ENCODE measurements at regions not wholly inside any gene's neighbourhood (a gene's known extent, or its start where the extent isn't known, plus 50 kb on each side); places are given as distances from the start of the nearest gene placed in this dataset.
"Not testable (repeated sequence)": the region's sequence is repeated elsewhere in the genome, so short reads cannot be mapped to it uniquely, and the experiment has no call there.

DNA sequence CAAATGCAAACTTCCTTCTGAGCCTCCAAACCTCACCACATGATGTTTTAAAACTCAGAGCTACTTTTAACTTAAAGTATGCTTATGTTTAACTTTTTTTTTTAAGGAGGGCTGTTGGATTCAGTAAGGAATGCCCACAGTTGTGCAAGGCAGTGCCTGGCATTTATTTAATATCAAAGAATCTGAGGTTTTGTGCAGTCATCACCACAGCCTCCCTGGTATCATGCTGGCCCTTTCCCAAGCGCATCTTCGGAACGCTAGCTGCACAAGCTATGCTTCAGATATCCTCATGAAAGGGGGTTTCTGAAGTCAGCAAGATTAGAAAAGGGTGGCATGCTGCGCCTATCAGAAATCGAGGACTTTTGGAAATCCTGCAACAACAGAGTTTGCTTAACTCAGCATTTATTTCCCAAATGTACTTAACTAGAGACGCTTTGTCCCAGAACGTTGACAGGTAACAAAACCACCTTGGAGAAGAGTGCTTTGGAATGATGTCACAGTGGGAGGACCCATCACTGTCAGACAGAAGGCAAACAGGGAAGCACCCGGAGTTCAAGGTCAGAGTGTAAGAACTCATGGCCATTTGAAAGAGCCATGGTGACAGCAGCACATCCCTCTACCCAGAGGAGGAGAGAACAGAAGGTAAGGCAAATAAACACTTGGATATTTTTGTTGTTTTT lies 120.2 kb upstream of the IGF1R start:
- DNase-seq: no peak

DNA sequence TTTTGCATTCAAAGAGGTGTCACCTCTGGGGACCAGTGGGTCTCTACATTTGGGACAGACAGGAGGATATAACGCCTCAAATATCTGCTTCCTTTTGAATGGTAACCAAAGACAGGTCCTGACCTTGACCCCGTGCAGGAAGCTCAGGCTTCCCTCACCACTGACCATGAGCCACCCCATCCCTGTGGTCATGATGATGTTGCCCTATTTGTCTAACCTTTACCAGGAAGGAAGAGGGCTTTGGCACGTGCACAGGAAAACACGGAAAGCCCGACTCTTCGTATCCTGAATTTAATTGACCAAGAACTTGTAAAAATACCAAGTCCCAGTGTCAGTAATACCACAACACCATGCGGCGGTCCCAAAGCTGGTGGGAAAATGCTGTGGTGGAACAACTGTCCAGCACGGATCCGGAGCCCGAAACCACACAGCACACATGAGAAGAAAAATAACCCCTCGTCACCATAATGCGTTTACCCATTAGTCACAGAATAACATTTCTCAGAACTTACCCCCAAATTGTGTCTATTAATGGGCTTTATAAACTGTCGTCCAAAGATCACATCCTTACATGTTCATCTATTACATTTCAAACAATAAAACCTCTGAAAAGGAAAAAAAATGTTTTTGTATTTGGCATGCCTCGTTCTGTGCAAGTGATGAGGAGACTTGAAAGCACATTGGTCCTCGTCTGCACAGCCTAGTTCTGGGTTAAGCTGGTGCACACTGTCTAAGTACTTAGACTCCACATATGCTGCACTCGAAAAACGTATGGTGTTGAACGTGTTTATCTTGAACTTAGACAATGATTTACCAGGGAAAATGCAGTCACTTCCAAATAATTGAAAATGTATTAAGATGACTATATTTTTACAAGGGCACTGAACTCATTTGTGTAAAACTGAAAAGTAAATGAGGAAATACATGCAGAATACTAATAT lies 118.9 kb upstream of the IGF1R start:
- no peak for DNase-seq

DNA sequence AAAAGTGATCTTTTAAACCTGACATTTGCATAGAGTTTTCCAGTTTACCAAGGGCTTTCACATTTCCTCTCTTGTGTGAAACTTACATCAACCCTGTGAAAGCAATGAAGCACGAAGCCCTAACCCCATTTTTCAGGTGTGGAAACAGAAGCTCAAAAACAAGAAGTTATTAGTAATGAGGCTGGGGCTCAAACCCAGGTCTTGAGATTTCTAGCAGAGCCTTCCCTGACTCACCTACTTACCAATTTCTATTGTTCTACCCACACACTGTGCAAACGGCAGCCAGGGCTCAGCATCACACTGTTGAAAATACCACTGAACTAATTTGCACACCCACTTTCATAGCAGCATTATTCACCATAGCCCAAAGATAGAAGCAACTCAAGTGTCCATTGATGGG lies 117.8 kb upstream of the IGF1R start:
- DNase-seq: no peak

DNA sequence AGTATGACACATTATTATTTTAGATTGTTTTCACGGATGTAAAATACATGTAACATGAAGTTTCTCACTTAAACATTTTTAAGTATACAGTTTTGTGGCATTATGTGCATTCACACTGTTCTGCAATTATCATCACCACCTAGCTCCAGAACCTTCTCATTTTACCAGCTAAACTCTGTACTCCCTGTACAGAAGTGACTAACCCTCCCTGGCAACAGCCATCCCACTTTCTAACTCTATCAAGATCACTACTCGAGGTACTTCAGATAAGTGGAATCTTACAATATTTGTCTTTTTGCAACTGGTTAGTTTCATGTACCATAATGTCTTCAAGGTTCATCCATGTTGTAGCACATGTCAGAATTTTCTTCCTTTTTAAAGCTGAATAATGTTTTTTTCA lies 116.3 kb upstream of the IGF1R start:
- DNase-seq: no peak

DNA sequence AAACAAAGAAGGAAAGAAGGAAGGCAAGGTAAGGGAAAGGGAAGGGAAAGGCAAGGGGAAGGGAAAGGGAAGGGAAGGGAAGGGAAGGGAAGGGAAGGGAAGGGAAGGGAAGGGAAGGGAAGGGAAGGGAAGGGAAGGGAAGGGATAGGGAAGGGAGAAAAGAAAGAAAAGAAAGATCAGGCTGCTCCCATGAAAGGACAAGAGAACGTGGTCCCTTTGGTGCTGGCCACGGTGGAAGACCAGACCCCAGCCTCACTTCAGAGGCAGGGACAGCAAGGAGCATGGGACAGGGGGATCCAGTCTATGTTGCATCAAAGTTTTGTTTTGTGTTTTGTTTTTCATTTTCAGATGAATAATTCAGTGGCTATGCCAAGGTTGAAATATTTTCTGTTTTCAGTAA lies 111.4 kb upstream of the IGF1R start:
- no peak for DNase-seq

DNA sequence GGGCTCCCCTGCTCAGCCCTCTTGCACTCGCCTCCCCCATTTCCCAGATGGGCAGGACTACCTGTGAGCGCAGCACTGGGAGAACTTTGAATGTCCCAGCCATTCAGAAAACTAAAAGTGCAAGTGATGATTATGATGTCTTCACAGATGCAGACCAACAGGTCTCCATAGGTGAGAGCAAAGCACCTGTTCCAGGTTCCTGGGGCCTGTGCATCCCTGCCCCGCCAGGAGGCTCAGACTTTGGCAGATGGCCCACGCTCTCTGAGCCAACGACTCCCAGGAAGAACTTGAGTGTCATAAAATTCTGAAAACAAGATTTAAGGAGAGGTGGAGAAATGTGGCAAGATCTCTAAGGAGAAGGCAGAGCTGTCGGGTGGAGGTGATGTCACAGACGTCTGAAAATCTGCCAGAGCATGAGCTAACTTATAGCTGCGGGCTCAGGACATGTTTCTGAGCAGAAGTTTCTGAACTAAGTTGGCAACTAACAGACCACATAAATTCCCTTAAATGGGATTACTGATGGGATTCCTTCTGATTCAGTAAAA lies 110.8 kb upstream of the IGF1R start:
- no peak for DNase-seq

DNA sequence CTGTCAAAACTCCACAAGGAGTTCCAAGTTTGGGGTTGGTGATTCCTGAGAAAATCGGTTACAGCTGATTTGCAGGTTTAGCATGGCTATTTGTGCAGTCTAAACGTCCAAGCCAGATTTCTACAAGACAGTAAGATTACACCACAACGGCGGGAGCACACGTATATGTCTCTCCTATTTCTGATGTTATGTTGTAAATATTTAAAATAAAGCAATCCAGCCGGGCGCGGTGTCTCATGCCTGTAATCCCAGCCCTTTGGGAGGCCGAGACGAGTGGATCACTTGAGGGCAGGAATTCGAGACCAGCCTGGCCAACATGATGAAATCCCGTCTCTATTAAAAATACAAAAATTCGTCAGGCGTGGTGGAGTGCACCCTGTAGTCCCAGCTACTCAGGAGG lies 106.8 kb upstream of the IGF1R start:
- DNase-seq: no peak

DNA sequence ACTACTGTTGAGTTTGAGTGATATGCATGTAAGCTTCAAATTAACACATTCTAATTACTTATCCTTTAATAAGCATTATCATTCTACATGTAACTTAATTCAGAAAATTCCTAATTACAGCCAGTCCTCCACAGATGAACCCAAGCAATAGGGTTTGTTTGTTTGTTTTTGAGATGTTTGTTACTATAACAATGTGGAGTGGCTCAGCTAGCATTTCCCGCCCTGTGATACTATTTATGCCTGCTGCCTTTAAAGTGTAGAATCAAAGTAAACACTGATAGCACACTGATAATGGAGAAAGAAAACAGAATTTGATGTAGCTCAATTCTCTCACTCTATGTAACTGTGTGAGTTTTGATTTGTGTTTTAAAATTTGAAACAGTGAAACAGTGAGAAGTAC lies 105.1 kb upstream of the IGF1R start:
- DNase-seq: no peak

DNA sequence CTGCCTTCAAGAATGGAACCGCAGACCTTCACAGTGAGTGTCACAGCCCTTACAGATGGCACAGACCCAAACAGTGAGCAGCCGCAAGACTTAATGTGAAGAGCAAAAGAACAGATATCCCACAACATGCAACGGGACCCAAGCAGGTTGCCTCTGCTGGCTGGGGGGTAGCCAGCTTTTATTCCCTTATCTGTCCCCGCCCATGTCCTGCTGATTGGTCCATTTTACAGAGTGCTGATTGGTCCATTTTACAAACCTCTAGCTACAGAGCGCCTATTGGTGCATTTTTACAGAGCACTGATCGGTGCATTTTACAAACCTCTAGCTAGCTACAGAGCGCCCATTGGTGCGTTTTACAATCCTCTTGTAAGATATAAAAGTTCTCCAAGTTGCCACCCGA lies 102.0 kb upstream of the IGF1R start:
- no peak for DNase-seq

DNA sequence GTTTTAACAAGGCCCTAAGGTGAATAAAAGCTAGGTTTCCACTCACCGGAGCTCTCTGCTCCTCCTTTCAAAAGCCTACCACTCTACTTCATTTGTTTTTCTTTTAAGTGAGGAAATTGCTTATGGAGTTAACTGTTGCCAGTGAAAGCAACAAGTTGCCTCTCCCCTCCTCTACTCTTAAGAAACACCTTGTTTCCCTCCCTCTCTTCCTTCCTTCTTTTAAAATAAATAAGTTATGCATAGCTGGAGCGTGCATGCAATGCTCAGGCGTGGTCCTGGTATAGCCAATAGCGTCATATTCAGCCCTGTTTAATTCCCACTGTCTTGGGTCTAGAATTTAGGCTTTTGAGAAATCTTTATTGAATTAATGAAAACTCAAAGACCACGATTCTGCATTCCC lies 101.1 kb upstream of the IGF1R start:
- DNase-seq: no peak

DNA sequence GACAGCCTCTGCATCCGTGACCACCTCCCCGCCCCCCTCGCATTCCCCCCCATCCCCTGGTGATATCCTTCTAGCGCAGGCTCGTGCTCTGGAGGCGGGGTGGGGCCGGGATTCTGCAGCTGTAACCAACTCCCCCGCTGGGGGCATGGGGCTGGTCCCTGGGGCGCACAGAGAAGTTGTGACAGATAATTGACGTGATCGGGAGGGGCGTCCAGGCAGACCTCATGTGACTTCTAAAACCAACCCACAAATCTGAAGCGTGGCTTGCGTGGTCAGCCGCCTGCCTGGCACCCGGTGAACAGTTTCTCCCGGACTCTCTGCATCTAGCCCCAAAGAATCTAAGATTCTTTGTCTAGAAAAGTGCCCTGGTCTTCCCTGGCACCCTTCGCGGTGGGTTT lies 100.6 kb upstream of the IGF1R start:
- peak; percentile 70 for DNase-seq

DNA sequence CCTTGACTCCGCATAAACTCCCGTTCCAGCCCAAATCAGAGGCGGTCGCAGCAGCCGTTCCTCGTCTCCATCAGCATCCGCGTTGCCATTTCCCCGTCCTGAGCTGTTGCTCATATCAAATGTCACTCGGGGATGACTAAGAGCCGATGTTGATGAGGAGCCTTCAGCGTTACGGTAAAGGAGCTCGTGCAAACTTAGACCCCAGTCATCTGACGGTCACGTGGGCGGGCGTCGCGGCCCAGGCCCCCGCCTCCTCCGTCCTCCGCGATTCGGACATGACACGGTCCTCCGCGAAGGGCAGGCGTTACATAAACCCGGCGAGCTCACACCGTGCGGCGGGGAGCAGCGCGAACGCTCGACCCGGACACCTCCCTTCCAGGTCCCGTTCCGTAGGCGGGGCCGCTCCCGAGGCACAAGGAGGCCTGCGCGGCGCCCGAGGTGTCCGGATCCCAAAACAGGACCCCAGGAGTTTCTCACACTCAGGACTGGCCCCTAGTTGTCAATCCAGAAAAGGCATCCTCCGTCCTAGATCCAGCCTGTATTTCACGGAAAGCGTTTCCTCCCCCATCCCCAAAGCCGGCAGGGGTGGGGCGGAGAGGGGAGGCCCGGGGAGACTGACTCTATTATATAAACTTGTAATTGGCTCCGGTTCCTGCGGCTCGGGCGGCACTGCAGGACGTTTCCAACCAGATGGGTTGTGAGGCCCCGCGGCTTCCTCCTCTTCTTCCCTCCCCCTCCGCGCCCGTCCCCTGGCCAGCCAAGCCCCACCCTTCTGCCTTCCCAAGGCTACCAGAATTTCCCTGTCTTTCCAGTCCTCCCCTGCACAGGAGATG lies 100.0 kb upstream of the IGF1R start:
- peak; percentile 92 for DNase-seq

DNA sequence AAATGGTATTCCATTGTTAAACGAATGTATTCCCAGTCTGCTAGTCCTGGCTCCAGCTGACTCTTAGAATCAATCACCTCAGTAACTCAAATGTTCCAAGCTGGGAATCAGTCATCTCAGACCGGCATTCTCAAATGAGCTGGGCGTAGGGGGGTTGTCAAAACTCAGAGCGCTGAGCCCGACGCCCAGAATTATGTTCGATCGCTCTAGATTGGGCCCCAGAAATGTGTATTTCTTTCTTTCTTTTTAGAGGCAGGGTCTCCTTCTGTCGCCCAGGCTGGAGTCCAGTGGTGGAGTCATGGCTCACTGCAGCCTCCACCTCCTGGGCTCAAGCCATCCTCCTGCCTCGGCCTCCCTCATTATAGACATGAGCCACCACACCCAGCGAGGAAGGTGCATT lies 99.3 kb upstream of the IGF1R start:
- DNase-seq: no peak

DNA sequence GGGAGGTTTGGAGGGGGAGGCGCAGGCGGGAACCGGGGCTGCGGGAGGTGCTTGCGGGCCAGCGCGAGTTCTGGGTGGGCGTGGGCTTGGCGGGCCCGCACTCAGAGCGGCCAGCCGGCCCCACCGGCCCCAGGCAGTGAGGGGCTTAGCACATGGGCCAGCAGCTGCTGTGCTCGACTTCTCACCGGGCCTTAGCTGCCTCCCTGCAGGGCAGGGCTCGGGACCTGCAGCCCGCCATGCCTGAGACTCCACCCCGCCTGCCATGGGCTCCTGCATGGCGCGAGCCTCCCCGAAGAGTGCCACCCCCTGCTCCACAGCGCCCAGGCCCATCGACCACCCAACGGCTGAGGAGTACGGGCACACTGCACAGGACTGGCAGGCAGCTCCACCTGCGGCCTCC lies 98.6 kb upstream of the IGF1R start:
- no peak for DNase-seq

DNA sequence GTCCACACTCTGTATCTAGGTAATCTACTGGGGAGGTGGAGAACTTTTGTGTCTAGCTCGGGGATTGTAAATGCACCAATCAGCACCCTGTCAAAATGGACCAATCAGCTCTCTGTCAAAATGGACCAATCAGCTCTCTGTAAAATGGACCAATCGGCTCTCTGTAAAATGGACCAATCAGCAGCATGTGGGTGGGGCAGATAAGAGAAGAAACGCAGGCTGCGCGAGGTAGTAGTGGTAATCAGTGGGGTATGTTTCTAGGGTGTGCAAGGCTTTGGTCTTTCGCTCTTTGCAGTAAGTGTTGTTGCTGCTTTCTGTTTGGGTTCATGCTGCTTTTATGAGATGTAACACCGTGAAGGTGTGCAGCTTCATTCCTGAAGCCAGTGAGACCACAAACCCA lies 98.0 kb upstream of the IGF1R start:
- DNase-seq: not testable (repeated sequence)

DNA sequence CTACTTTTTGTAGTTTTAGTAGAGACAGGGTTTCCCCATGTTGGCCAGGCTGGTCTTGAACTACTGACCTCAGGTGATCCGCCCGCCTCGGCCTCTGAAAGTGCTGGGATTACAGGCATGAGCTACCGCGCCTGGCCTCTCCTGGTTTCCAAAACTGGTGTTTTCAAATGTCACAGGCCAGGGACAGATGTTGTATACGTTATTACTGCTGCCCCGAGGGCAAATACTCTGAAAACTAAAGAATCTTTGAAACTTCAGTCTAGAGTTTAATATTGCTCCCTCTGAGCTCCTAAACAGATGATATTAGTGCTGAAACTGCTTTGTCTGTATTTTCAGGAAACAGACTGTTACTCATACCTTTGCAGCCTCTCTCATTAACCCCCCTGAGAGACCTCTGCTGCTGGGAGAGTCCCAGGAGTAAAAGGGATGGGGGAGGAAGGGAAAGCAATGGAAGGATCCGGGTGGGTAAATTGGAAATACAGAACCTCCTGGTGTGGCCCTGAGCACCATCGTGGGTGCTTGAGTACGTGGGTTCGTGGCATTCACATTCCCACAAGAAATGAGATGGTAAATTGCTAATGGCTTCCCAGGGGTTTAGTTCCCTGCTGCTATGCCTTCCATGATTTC lies 96.3 kb upstream of the IGF1R start:
- no peak for DNase-seq

DNA sequence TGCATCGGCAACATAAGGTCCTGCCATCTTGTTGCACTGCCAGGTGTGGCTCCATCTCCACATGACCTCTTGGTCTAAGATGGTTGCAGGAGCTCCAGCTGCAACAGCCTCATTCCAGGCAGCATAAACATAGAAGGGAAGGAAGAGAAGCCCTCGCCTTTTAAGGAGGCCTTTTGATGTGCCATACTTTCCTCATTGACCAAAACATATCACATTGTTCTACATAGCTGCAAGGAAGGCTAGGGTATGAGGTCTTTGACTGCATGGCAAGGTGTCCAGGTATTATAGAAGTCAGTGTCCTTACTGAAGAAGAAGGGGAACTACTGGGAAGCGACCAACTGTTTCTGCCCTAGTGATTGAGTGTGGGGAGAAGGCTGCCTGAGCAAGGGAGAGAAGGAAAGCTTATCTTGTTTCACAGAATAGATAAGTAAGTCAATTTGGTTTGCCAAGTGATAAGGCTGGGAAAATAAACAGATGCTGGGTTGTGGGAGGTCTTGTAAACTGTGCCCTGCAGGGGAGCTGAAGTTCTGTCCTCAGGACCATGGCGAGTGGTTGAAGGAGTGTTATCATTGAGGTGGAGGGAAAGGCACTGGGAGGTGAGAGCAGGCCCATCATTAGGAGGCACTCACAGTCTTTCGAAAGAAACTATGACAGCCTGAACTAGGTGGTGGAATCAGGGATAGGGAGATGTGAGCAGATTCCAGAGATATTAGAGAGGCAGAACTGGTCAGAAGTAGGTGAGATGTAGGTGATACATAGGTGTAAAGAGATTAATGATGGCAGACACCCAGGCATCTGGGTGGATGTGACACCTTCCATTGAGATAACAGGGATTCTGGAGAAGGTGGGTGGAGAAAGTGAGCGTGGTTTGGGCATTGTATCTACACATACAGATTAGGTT lies 93.8 kb upstream of the IGF1R start:
- no peak for DNase-seq

DNA sequence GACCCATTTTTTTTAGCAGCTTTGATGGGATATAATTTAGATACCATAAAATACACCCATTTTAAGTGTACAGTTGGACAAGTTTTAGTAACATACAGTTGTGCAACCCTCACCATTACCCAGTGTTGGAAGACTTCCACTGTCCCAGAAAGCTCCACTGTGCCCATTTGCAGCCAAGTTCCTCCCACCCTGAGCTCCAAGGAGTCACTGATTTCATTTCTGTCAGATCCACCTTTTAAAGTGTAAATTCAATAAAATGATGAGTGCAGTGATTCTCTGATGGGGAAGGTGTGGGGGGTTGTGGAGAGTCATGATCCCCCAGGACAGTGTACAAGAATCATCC lies 93.2 kb upstream of the IGF1R start:
- DNase-seq: no peak

DNA sequence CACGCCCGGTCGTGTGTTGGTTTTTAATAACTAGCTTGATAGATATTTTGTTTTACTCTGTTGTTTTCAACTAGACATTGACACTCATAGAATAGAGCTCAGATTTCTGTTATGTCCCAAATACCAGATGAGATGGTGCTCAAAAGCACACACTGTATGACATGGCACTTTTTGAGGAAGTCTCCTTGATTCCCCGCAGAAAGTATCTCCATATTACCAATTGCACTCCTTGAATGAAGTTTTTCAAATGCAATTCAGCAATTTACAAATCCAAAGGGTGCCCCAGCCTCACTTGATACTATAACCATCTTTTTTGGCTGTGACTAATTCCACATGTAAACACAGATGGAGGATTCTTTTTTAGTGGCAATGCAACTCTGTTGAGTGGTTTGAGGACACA lies 92.0 kb upstream of the IGF1R start:
- DNase-seq: no peak

DNA sequence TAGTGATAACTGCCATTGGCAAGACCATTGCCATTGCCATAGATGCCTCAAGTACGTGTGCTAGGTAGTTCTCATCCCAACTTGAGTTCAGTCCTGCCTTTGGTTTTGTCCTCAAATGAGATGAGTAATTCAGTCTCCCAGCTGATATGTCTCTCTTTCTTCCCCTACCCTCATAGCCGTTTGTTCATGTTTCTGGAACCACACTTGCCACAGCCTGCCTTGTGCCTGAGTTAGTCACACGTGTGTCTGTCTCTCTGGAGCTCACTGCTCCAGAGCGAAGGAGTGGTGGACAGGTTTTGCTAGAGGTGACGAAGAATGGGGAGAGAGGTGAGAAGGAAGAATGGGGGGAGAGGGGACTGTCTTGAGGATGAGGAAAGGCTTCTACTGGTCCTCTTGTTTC lies 88.0 kb upstream of the IGF1R start:
- DNase-seq: no peak

DNA sequence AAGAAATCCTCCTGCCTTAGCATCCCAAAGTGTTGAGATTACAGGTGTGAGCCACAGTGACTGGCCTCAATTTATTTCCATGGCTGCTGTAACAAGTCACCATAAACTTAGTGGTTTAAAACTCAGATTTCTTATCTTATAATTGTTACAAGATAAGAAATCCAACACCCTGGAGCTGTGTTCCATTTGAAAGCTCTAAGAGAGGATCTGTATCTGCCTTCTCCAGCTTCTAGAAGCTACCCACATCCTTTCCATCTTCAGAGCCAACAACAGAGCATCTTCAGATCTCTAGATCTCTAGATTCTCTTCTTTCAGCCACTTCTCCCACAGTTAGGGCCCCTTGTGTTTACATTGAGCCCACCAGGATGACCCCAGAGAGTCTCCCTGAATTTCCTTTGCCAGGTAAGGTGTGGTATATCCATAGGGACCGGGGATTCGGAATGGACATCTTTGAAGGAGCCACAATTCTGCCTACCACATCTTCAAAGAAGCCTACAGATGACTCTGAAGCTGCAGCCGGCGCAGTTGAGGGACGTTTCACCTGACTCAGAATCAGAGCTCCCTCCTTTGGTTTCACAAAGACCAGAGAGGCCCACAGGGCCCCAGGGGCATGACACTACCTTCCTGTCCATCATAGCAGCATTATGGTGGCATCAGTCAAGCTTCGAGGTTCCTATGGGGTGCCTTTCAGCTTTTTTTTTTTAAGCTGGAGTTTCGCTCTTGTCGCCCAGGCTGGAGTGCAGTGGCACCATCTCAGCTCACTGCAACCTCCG lies 87.0 kb upstream of the IGF1R start:
- no peak for DNase-seq
